HK-2 (cell line): ENCODE measurements at regions not wholly inside any gene's neighbourhood (a gene's known extent, or its start where the extent isn't known, plus 50 kb on each side); places are given as distances from the start of the nearest gene placed in this dataset.
"Not testable (repeated sequence)": the region's sequence is repeated elsewhere in the genome, so short reads cannot be mapped to it uniquely, and the experiment has no call there.

Source experiments
- DNase-seq: peaks from one replicate; pipeline ENCODE4 v3.0.0-alpha.2; 2018; ENCODE audit not compliant: unreplicated experiment

GRCh38 chr14:25436288-25436875, 386.4 kb upstream of the STXBP6 start:
- no peak for DNase-seq

DNA sequence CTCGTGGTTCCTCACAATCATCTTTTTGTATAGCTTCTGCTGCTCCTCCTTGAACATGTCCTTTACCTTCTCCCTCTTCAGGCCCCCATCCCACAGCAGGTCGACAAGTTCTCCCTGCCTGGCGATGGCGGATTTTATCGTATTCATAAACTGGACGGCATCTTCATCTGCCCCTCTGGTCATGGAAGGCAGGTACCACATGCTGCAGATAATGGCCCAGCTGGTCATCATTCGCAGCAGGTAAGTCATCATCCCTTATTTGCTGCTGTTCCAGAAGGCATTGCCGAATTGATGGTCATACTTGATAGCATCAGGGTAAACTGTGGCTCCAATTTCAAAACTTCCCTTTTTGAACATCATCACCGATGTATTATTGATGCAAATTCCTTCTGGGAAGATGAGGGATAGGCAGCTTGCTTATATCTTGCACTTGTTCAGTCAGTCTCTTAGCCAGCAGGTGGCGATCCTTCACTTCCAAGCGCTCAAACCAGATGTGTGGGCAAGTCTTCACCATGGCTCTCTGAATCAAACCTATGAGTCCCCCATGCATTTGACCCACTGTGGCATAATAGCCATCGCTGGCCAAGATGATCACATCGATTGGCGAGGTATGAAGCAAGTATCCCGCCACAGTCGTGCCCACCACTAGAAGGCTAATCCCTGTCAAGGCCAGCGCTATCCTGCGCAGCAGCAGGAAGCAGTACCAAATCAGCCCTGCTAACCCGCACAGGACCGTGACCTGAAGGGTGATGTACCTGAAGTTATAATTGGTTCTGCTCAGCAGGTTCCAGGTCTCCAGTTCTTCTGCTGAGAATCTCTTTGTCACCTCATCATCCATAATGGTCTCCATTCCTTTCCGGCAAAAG, 381.5 kb upstream of the STXBP6 start:
- DNase-seq: no peak

DNA sequence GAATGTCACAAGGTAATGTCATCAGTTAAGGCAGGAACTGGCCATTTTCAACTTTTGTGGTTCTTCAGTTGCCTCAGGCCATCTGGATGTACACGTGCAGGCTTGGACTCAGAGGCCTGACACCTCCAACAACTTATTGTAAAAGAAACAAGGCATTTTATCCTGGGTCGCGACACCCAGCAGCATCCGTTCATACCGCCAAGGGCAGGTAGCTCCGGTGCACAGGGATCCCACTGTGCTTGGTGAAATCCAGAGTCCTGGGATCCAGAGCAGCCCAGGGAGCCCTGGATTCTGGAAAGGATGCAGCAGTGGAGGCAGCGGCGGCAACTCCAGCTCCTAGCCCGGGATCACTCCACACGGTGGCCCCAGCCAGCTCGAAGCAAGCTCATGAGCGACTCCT, 380.9 kb upstream of the STXBP6 start:
- DNase-seq: no peak

GRCh38 chr14:25412998-25413397, 363.1 kb upstream of the STXBP6 start:
- no peak for DNase-seq

GRCh38 chr14:25411781-25412757, 362.1 kb upstream of the STXBP6 start:
- no peak for DNase-seq

DNA sequence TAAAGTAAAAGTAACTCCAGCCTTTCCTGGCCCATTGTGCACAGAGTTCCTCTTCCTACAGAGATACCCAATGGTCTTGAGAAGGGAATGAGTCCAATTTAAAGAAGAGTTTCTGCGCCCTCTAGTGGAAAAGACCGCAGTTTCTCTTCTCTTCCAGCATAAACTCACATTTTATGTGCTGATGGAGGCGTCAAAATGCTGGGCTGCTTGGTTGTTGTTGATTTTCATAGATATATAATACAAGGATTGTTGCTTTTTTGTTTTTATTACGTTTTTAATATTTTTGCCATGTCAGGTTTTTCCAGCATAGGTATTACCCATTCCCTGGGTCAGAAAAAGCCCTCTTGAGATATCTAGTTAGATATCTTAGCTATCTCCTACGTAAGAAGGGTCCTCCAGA, 356.9 kb upstream of the STXBP6 start:
- DNase-seq: peak; percentile 16

DNA sequence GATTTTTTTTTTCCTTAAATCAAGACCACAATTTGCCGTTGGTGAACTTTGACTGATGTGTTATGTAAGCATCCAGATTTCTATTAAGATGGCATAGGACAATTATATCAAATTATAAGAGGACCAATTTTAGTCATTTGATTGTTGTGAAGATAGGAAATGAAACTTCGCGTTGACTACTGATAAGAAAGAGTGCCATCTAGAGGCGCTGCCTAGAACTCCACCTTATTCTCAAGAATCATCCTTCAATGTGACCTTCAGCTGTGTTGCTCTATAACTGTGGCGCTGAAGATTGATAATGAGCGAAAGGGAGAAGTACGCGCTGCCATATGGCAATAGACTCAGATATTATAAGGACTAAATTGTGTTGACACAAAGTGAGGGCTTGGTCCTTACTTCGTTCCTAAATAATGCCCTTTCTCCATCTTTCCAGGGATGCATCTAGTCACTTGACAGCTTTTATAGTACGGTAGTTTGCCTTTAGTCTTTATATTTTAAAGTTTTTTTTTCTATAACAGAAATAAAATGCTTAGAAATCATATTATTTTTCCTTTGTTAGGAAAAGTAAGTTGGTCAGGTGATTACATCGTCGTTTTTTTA, 350.8 kb upstream of the STXBP6 start:
- DNase-seq: peak; percentile 20

DNA sequence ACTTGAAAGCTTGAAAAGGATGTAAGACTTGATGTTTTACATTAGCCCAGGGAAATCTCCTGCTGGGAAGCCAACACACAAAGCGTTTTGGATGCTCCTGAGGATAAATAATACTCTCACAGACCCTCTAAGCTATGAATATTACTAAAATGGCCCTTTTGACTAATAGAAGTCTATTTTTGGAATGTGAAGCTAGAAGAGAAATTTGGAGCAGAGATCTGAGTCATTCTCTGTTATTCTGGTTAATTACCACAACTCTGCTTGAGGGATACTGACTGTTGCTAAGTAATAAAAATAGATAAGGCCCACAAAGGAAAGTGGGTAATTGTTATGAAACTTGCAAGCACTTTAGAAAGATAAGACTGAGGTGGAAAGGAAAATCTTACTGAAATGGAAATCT, 346.2 kb upstream of the STXBP6 start:
- DNase-seq: no peak

DNA sequence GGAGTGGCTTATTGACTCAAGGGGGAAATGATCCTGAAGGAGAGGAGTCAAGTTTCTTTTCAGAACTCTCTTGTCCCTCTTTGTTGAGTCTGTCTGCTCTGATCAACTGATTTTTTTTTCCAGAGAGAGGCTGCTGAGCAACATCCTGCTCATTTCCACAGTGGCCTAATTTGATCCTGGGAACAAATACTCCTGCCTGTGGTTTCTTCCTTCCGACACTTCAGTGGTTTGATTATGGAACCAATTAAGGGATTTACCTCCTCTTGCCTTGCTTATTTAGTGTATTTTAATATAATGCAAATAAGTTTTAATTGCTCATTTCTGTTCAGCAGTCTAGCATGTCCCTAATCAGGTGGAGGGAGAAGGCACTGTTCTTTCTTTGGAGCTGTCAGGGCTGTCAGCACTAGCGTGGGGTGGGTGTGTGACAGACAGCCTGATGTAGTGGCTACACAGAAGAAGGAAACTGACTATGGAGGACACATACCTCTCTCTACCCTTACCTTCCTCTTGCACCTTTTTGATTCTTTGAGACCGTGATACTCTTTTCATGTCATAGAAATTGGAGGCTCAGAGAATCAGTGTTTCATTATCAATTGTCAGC, 344.9 kb upstream of the STXBP6 start:
- no peak for DNase-seq

GRCh38 chr14:25394356-25394755, 344.4 kb upstream of the STXBP6 start:
- no peak for DNase-seq

DNA sequence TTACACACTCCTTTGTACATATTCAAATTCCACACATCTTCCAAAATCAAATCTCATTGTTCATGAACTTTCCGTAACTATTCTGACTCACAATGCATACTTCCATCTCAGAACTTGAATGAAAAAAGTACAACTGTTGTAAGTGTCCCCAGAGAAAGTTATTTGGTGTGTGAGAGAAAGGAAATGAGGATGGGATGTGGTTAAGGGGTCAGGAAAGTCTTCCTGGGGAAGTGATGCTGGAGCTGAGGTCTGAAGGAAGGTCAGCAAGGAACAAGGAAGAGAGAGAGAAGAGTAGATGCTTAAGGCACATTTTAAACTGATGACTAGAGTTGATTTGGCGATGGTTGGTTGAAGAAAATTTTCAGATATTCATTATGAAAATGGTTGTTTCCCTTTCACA, 340.0 kb upstream of the STXBP6 start:
- no peak for DNase-seq

GRCh38 chr14:25381498-25381897, 331.6 kb upstream of the STXBP6 start:
- DNase-seq: no peak

GRCh38 chr14:25375639-25376038, 325.7 kb upstream of the STXBP6 start:
- DNase-seq: no peak

DNA sequence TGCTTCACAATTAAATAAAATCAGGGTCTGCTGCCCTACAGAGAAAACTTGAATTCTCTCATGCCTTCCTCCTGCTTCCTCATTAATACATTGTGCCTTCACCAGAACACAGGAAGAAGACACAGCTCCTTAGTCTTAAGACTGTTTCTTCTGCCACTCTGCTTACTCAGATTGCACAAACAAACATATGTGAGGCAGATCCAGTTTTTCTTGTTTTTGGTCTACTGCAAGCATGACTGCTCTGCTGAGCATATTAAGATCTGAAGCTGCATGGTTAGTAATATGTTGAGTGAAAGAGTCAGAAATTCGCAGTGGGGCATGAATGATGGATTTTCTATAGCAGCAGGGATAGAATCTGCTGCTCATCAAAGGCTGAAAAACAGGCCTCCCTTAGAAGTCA, 321.1 kb upstream of the STXBP6 start:
- no peak for DNase-seq

DNA sequence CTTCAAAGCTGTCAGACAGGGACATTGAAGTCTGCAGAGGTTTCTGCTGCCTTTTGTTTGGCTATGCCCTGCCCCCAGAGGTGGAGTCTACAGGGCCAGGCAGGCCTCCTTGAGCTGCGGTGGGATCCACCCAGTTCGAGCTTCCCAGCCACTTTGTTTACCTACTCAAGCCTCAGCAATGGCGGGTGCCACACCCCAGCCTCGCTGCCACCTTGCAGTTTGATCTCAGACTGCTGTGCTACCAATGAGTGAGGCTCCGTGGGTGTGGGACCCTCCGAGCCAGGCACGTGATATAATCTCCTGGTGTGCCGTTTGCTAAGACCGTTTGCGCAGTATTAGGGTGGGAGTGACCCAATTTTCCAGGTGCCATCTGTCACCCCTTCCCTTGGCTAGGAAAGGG, 320.1 kb upstream of the STXBP6 start:
- DNase-seq: not testable (repeated sequence)

- DNase-seq: no peak
Observed at GRCh38 chr14:25358330-25358729, 308.4 kb upstream of the STXBP6 start.

GRCh38 chr14:25351269-25351668, 301.3 kb upstream of the STXBP6 start:
- DNase-seq: no peak

GRCh38 chr14:25350802-25351201, 300.9 kb upstream of the STXBP6 start:
- DNase-seq: no peak

- no peak for DNase-seq
Observed at GRCh38 chr14:25350021-25350420, 300.1 kb upstream of the STXBP6 start.

DNA sequence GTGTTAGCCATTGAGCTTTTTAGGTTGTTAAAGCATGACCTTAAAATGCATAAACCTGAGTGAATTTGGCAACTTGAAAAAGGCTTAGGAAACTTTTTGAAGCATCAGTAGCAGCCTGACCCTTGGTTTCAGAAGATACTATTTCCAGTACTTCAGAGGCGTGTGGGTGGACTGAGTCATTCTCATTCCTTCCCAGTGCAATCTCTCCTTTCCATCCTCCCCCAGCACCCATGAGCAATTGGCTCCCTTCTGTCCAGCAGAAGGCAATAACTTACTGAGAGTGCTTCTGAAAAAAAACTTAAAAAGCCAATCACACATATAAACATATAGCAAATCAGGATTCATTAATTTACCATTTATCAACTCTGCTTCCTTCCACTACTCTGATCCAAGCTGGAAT, 299.3 kb upstream of the STXBP6 start:
- no peak for DNase-seq

GRCh38 chr14:25340882-25341281, 290.9 kb upstream of the STXBP6 start:
- DNase-seq: no peak

DNA sequence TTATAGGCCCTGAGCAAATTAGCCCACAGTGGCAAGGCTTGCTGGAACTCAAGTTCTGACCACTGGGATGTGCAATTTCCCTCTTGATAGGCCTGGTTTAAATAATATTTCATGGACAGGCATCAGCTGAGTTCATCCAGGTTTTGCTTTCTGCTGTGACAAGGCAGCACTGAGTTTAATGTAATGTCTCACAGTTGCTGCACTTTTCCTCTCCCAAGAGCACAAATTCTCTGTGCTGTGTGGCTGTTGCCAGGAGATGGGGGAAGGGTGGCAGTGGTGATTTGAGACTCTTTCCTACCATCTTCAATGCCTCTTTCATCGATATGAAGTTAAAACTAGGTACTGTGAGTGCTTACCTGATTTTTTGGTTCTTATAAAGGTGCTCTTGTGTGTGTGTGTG, 272.8 kb upstream of the STXBP6 start:
- no peak for DNase-seq
